ENCODE measurements at regions not wholly inside any gene's neighbourhood (a gene's known extent, or its start where the extent isn't known, plus 50 kb on each side); places are given as distances from the start of the nearest gene placed in this dataset.

- H3K27me3 ChIP-seq (replicated peaks in 1 of 7): peaks cover 0 to 6% (median 0%) of the 10 kb centered on the region in 7 donors
Observed at GRCh38 chr9:21546949-21547348, 64.8 kb upstream of the IFNE start.

GRCh38 chr9:21549251-21549765 lies 67.2 kb upstream of the IFNE start:
- peaks cover 0 to 20% (median 4%) of the 10 kb centered on the region in 7 donors for H3K27me3 ChIP-seq (replicated peaks in 1 of 7)
- DNase-seq: no peak
- TF ChIP-seq POLR2AphosphoS5 (IDR thresholded peaks at IDR 0.05): no peak
- no peak for TF ChIP-seq CTCF (IDR thresholded peaks at IDR 0.05 in 8 of 11, conservative IDR thresholded peaks at IDR 0.05 in 3 of 11)
- no peak for TF ChIP-seq POLR2A (IDR thresholded peaks at IDR 0.05)
- H3K36me3 ChIP-seq: no peaks in the 10 kb centered on the region
- H3K4me3 ChIP-seq: no peak overlapping the region
- no peaks in the 10 kb centered on the region for H3K4me1 ChIP-seq
- H3K27ac ChIP-seq: no peak overlapping the region
- intact Hi-C loops (cut with DNase I; ENCODE audit: low total_unique reads): no loop called here
- WGBS, 5 donors: 61 to 76% (median 75%) methylated on average over 9 of the region's 9 CpGs
- peaks cover 0 to 4% (median 0%) of the 10 kb centered on the region in 8 donors for H3K9me3 ChIP-seq

More at GRCh38 chr9:21546949-21547348, 64.8 kb upstream of the IFNE start:
- intact Hi-C loops (cut with DNase I; ENCODE audit: low total_unique reads): no loop called here
- TF ChIP-seq CTCF (IDR thresholded peaks at IDR 0.05 in 8 of 11, conservative IDR thresholded peaks at IDR 0.05 in 3 of 11) (no peak), POLR2A (IDR thresholded peaks at IDR 0.05) (no peak), POLR2AphosphoS5 (IDR thresholded peaks at IDR 0.05) (no peak)
- H3K4me1 ChIP-seq: no peaks in the 10 kb centered on the region
- H3K36me3 ChIP-seq: no peaks in the 10 kb centered on the region
- H3K9me3 ChIP-seq: peaks cover 0 to 7% (median 0%) of the 10 kb centered on the region in 8 donors
- DNase-seq: no peak
- H3K27ac ChIP-seq: no peak overlapping the region
- H3K4me3 ChIP-seq: no peak overlapping the region
- 77 to 95% (median 92%) methylated on average over 1 of the region's 1 CpG for WGBS, 5 donors

- H3K9me3 ChIP-seq: no peaks in the 10 kb centered on the region
- H3K4me1 ChIP-seq: no peaks in the 10 kb centered on the region
- no peaks in the 10 kb centered on the region for H3K36me3 ChIP-seq
- TF ChIP-seq POLR2A (IDR thresholded peaks at IDR 0.05) (no peak), POLR2AphosphoS5 (IDR thresholded peaks at IDR 0.05) (no peak), CTCF (IDR thresholded peaks at IDR 0.05 in 8 of 11, conservative IDR thresholded peaks at IDR 0.05 in 3 of 11) (no peak)
- peaks cover 0 to 25% (median 7%) of the 10 kb centered on the region in 7 donors for H3K27me3 ChIP-seq (replicated peaks in 1 of 7)
- WGBS, 5 donors: 75 to 87% (median 80%) methylated on average over 4 of the region's 4 CpGs
- H3K4me3 ChIP-seq: no peak overlapping the region
- H3K27ac ChIP-seq: no peak overlapping the region
- intact Hi-C loops (cut with DNase I; ENCODE audit: low total_unique reads): no loop called here
- DNase-seq: no peak
Observed at GRCh38 chr9:21549890-21550289, 67.8 kb upstream of the IFNE start.

- no peaks in the 10 kb centered on the region for H3K4me1 ChIP-seq
- WGBS, 5 donors: 78 to 95% (median 82%) methylated on average over 2 of the region's 2 CpGs
- H3K4me3 ChIP-seq: no peak overlapping the region
- no peak overlapping the region for H3K27ac ChIP-seq
- H3K9me3 ChIP-seq: no peaks in the 10 kb centered on the region
- H3K36me3 ChIP-seq: no peaks in the 10 kb centered on the region
- peaks cover 0 to 30% (median 8%) of the 10 kb centered on the region in 7 donors for H3K27me3 ChIP-seq (replicated peaks in 1 of 7)
- TF ChIP-seq CTCF (IDR thresholded peaks at IDR 0.05 in 8 of 11, conservative IDR thresholded peaks at IDR 0.05 in 3 of 11): no peak
- no peak for TF ChIP-seq POLR2AphosphoS5 (IDR thresholded peaks at IDR 0.05)
- TF ChIP-seq POLR2A (IDR thresholded peaks at IDR 0.05): no peak
- no peak for DNase-seq
- intact Hi-C loops (cut with DNase I; ENCODE audit: low total_unique reads): no loop called here
Observed at GRCh38 chr9:21550392-21550791, 68.3 kb upstream of the IFNE start.
